ENCODE measurements at regions not wholly inside any gene's neighbourhood (a gene's known extent, or its start where the extent isn't known, plus 50 kb on each side); places are given as distances from the start of the nearest gene placed in this dataset.

DNA sequence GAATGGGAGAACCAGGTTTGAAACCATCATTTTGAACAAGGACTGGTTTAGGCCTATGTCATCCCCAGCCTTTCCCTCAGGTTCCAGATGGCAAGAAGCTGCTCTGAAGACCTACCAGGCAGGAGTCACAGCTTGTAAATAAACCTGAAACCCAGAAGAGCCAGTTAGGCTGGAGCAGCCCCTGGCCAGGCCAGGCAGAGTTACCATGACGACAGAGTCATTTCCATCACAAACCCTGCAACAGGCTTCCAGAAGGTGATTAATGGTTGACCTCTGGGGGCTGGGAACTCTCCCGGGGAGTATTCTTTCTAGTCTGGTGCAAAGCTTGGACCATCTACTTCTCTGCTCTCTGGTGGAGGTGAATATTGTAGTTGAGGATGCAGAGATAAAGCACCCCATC lies 164.1 kb upstream of the NCAM1 start:
- WGBS (ENCODE audit: low lambda C conversion rate, missing lambda C conversion rate): 26% methylated on average over 2 of the region's 2 CpGs
- no peak overlapping the region for H3K4me2 ChIP-seq
- peak; percentile 27 for DNase-seq (ENCODE audit: low spot score)

DNA sequence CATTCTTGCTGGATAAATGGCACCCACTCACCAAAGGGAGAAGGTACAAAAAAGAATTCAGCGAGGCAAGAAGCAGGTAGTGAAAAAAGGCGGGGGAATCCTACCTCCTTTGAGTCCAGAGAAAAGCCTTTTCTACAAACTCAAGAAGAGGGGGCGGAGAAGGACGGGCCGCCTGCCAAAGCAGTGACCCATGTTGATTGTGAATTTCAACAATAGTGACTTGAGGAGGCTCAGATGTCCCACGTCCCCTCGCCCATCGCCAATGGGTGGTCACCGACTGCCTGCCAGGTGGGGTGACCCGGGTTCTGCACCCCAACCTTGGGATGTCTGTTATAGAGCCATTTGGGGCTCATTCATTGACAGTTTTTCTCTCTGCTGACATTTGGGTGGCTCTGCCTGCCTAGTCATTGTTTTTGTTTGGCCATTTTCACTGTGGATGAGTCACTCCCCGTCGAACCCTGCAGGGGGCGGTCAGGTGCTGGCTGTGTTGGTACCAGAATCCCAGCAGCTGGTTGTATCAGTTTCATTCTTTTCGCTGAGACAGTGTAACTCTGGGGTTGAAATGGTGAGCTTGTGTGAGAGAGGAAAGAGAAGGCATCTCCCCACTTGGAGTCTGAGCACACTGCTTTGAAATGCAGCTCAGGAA lies 163.4 kb upstream of the NCAM1 start:
- Histone ChIP-seq H4K20me1 (ENCODE audit: insufficient read depth, poor library complexity, severe bottlenecking) (no peaks in the 10 kb centered on the region), H3K36me3 (replicated peaks; ENCODE audit: insufficient read depth, low read depth) (no peaks in the 10 kb centered on the region), H3K27me3 (no peaks in the 10 kb centered on the region), H3K9me3 (ENCODE audit: low read depth) (no peaks in the 10 kb centered on the region), H3K4me3 (no peak overlapping the region), H2AFZ (no peak overlapping the region), H3K4me1 (ENCODE audit: insufficient read depth) (peaks cover 8% of the 10 kb centered on the region), H3K79me2 (no peaks in the 10 kb centered on the region), H3K27ac (no peak overlapping the region), H3K9me2 (replicated peaks; ENCODE audit: insufficient read depth) (no peaks in the 10 kb centered on the region), H3K4me2 (no peak overlapping the region)
- WGBS (ENCODE audit: low lambda C conversion rate, missing lambda C conversion rate): 67% methylated on average over 14 of the region's 14 CpGs
- peak; percentile 56 for DNase-seq (ENCODE audit: low spot score)
- TF ChIP-seq, protein P1, sequence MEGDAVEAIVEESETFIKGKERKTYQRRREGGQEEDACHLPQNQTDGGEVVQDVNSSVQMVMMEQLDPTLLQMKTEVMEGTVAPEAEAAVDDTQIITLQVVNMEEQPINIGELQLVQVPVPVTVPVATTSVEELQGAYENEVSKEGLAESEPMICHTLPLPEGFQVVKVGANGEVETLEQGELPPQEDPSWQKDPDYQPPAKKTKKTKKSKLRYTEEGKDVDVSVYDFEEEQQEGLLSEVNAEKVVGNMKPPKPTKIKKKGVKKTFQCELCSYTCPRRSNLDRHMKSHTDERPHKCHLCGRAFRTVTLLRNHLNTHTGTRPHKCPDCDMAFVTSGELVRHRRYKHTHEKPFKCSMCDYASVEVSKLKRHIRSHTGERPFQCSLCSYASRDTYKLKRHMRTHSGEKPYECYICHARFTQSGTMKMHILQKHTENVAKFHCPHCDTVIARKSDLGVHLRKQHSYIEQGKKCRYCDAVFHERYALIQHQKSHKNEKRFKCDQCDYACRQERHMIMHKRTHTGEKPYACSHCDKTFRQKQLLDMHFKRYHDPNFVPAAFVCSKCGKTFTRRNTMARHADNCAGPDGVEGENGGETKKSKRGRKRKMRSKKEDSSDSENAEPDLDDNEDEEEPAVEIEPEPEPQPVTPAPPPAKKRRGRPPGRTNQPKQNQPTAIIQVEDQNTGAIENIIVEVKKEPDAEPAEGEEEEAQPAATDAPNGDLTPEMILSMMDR (IDR thresholded peaks at IDR 0.05; ENCODE audit: poor library complexity): peak; percentile 55
- no peak for TF ChIP-seq EZH2 (IDR thresholded peaks at IDR 0.05; ENCODE audit: borderline replicate concordance)

More for the DNA sequence above, 164.1 kb upstream of the NCAM1 start:
- TF ChIP-seq, protein P1 (IDR thresholded peaks at IDR 0.05; ENCODE audit: poor library complexity): no peak
- H2AFZ ChIP-seq: no peak overlapping the region
- H3K4me3 ChIP-seq: no peak overlapping the region
- no peaks in the 10 kb centered on the region for H3K79me2 ChIP-seq
- no peaks in the 10 kb centered on the region for H3K9me3 ChIP-seq (ENCODE audit: low read depth)
- no peaks in the 10 kb centered on the region for H3K36me3 ChIP-seq (replicated peaks; ENCODE audit: insufficient read depth, low read depth)
- H3K4me1 ChIP-seq (ENCODE audit: insufficient read depth): peaks cover 8% of the 10 kb centered on the region
- H3K9me2 ChIP-seq (replicated peaks; ENCODE audit: insufficient read depth): no peaks in the 10 kb centered on the region
- H3K27me3 ChIP-seq: no peaks in the 10 kb centered on the region
- H4K20me1 ChIP-seq (ENCODE audit: insufficient read depth, poor library complexity, severe bottlenecking): no peaks in the 10 kb centered on the region
- H3K27ac ChIP-seq: no peak overlapping the region

DNA sequence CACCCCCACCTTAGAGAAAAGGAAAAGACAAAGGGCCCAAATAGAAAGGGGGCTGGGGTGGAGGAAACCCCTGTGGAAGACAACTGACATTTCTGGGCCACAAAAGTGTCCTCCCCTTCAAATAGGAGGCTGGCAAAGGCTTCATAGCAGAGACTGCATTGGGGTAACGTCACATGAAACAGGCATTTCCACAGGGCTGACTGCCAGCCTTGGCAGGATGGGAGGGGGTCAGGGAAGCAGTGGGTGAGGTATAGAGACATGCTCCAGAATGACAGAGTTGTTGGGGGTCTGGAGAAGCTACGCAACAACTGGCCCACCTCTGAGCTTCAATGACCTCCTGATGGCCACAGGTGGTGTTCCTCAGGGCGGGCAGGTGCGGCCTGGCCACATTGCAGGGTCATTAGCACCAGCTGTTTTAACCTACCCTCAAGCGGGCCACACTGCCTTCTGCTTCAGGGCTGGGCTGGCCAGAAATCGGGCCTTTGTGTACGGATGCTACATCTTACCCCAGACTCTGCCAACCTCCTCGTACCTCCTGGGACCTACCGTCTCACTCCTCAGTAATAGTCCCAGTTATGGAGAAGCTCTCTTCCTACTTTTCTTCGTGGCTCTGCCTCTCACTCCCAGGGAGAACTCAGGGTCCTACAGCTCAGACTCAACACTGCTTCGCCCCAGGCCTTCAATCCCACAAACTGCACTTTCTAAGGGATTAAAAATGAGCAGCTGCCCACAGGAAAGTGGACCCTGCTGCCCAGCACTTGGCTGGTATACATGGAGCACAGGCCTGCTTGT lies 160.0 kb upstream of the NCAM1 start:
- 89% methylated on average over 11 of the region's 11 CpGs for WGBS (ENCODE audit: low lambda C conversion rate, missing lambda C conversion rate)
- Histone ChIP-seq H3K4me2 (no peak overlapping the region), H3K4me3 (no peak overlapping the region), H2AFZ (no peak overlapping the region), H4K20me1 (ENCODE audit: insufficient read depth, poor library complexity, severe bottlenecking) (no peaks in the 10 kb centered on the region), H3K27ac (no peak overlapping the region), H3K4me1 (ENCODE audit: insufficient read depth) (peaks cover 7% of the 10 kb centered on the region), H3K9me3 (ENCODE audit: low read depth) (no peaks in the 10 kb centered on the region), H3K27me3 (no peaks in the 10 kb centered on the region), H3K36me3 (replicated peaks; ENCODE audit: insufficient read depth, low read depth) (no peaks in the 10 kb centered on the region), H3K79me2 (no peaks in the 10 kb centered on the region), H3K9me2 (replicated peaks; ENCODE audit: insufficient read depth) (no peaks in the 10 kb centered on the region)
- DNase-seq (ENCODE audit: low spot score): no peak
- TF ChIP-seq EZH2 (IDR thresholded peaks at IDR 0.05; ENCODE audit: borderline replicate concordance) (no peak), EZH2phosphoT487 (IDR thresholded peaks at IDR 0.05; ENCODE audit: low read depth, severe bottlenecking, unreplicated experiment) (no peak)
- TF ChIP-seq, protein P1 (IDR thresholded peaks at IDR 0.05; ENCODE audit: poor library complexity): no peak

Data from hepatocyte (in vitro differentiated cells).